ENCODE measurements at regions not wholly inside any gene's neighbourhood (a gene's known extent, or its start where the extent isn't known, plus 50 kb on each side); places are given as distances from the start of the nearest gene placed in this dataset.

GRCh38 chr5:96157841-96158291, 196.2 kb upstream of the ELL2 start:
- no peak for DNase-seq

DNA sequence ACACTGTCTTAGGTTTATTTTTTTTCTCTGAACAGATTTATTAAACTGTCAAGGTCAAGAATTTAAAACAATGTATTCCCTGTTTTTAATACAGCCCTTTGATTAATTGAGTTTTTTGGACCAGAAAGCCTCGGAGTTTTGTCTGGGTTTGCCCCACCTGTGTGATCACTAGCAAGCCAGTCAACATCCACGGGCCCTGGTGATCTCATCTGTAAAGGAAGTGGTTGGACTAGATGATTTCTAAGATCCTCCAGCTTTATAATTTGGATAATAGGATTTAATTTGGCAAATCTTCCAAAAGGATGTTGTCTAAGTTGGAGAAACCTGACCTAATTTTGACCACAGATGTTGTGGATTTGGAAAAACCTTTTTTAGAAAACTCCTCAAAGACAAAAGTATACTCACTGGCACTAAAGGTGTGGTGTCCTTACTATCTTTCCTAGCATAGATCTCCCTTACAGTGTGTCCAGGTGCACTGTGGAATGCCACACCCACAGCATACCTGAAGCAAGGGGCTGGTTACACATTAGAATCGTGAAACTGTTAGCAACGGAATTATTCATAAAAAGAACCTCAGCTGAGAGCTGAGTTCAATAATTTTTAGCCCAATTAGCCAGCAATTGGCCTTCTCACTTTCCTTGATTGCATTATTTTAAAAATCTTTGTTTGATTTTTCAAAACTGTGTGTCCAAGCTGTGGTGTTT, 195.6 kb upstream of the ELL2 start:
- DNase-seq, result no peak

GRCh38 chr5:96155147-96155546, 193.5 kb upstream of the ELL2 start:
- no peak for DNase-seq

DNA sequence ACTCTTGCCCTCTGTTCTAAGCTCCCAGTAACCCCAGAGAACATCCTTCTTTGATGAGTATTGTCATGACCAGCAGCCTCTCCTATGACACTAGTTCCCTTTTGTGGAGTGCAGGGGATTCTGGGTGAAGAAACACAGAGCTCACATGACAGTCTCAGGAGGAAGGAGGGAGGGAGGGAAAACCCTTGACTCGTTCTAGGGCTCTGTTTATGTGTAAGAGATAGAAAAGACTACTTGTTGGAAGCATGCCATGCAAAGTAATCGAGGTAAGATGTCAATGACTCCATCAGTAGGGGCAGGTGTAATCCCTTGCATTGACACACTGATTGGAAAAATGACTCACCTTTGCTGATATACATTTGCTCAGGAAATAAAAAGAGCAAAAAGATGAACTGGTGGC, 190.2 kb upstream of the ELL2 start:
- DNase-seq, result peak; percentile 70

DNA sequence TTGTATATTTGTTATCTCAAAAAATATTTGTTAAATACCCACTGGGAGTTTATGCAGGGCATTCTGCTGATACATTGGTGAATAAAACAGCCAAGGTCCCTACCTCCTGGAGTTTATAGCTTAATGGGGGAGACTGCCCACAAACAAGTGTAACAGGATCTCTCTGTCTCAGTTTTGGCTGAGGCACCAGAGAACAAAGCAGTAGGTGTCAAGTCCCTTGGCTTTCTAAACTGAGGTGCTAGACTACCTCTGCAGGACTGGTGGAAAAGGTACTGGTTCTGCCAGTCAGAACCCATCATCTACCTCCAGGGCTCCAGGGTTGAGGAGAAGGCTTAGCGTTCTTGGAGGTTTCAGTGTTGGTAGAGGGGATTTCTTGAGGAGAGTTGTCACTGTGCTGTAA, 188.4 kb upstream of the ELL2 start:
- no peak for DNase-seq

DNA sequence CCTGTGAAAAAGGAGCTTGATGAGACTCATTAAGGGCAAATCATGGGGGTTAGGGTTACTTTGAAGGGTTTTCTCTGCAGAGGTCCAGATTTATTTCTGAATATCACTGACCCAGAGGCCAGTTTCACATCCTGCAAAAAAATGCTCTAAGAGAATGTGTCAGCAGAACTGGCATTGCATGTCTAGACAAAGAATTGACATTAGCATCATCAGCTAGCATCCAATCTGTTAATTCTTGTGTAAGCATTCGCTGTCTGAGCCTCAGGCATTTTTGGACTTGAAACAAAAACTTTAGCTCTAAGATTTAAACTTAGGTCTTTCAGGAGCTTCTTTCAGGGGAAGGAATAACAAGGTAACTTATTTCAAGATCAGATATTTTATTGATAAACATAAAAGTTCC, 187.9 kb upstream of the ELL2 start:
- DNase-seq, result no peak

DNA sequence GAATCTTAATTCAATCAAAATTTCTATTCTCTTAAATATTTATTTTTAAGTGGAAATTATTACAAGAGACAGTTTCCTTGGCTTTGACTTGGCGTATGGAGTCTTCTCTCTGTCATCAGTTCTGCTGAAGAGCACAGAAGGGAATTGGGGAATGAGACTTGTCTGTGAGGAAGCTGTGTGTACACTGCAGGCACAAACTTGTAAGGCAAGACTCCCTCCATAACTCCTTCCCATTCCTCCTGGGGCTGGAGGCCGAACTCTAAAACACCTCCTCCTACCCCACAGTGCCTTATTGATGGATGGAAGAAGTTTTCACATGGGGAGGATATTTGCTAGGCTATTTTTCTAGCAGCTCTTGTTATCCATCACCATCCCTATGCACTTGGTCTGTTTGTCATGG, 187.4 kb upstream of the ELL2 start:
- DNase-seq, result no peak

GRCh38 chr5:96148376-96148775, 186.7 kb upstream of the ELL2 start:
- DNase-seq, result no peak

DNA sequence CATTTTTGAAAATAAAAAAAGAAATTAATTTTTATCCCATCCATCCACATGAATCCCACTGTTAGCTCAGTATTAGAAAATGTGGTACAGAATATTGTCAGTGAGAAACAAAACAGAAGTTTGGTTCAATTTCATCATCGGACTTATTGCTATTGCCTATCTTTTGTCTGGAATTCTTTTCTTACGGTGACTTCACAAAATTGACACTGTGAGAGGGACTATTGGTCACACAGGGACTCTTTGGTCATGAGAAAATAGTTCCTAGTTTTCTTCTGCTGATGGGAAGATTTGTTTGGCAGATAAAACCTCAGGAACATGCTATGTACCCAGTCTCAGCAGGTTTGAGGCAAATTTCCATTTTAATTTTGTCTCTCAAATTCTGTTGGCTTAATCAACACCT, 186.2 kb upstream of the ELL2 start:
- no peak for DNase-seq

- DNase-seq, result peak; percentile 89
These were observed 185.0 kb upstream of the ELL2 start for GRCh38 chr5:96146675-96147074.

- no peak for DNase-seq
These were observed 182.6 kb upstream of the ELL2 start for GRCh38 chr5:96144289-96144688.

DNA sequence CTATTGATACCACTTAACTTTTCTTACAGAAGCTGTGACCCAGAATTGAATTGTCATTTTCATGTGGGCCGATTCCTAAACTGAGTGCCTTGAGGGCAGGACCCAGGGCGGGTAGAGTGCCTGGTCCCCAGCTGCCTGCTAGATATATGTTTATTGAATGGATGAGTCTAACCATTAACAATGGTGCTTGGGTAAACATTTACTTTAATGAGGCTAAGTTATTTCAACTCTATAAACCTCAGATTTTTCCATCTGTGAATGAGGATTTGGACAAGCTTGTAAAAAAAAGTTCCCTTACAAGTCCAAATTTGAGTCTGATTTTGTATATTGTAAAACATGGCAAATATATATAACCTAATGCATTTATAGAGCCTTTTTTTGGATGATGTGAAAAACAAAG, 181.8 kb upstream of the ELL2 start:
- no peak for DNase-seq

DNA sequence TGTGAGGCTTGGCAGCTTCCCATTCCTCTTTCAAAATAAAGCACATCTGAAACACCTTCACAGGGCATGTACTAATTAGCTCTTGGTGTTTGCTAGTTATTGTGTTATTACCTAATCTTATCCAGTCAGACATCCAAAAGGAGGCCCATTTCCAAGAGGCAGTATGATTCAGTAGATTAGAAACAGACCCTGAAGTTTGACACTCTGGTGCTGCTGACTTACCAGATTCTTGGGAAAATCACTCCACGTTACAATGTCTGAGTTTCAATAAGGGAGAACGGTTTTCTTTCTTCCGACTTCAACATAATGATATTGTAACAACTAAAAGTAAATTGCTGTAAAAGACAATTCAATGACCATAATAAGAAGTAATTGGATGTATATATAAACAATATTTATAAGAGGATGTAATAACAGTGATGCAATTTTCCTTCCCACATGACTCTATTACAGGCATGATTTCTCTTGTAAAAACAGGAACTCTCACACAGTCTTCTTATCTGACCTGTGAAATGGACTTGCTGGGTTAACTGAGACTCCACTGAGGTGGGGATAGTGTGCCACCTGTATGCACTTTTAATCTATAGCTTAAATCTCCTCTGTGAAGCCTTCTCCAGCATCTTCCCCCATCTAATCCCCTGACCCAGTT, 181.3 kb upstream of the ELL2 start:
- DNase-seq, result peak; percentile 24

DNA sequence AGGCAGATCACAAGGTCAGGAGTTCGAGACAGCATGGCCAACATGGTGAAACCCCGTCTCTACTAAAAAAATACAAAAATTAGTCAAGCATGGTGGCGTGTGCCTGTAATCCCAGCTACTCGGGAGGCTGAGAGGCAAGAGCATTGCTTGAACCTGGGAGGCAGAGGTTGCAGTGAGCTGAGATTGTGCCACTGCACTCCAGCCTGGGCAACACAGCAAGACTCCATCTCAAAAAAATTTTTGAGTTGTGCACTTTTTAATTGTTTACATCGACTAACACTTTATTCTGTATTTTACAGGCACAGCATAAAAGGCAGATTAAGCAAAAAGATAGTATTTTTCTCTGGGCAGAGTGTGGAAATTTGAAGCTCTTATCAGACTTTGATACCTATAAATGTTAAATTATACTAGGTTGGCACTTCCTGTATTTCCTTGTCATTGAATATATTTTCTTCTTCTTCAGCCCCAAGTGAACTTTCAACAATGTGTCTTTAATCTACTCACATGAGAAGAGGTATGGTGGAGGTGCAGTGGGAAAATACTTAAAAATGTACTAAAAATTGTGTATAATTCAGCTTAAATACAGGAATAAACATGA, 180.6 kb upstream of the ELL2 start:
- no peak for DNase-seq

DNA sequence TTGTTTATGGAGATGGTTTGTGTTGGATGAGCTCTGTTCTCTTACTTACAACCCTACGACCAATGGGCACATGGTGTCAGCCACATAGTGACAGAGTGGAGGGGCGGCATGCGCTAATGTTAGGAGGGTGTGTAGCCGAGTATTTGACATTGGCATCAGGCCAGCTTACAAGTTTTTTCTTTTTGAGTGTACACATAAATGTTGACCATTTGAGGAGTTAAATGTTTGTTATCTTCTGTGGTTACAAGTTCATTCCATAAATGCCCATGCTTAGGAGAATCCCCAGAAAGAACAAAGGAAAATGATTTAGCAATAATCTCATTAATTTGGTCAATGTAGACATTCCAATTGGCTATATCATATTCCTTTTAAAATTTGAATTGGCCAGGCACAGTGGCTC, 180.1 kb upstream of the ELL2 start:
- no peak for DNase-seq

DNA sequence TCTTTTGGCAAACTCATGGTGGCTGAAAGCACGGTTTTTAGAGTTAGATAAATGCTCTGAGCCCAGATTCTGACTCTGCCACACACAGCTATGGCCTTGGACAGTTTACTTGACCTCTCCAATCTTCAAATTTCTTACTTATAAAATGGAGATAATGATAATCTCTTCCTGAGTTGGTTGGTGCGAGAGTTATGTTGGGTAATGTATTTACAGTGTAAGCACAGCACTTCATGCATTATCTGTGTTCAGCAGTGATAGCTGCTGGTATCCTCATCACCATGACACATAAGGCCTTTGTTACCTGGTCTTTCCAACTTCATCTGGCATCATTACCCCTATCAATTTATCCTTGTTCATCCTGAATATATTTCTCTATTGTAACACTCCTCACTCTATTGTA, 178.8 kb upstream of the ELL2 start:
- no peak for DNase-seq

DNA sequence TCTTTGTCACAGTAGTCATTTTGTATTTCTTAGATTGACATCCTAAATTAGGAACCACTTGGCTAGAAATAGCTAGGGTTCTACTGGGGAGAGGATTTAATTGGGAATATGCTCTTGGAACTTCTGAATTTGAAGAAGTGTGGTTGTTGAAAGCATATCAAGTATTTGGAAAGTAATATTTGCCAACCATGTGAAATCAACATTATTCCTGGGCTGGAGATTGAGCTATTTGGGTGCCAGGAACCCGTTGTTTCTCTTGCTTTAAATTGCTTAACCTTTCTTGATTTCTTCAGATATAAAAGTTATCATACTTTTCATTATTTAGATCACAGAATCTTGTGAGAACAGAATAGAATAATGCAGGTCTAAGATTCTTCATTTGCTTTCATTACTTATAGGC, 178.4 kb upstream of the ELL2 start:
- DNase-seq, result no peak

DNA sequence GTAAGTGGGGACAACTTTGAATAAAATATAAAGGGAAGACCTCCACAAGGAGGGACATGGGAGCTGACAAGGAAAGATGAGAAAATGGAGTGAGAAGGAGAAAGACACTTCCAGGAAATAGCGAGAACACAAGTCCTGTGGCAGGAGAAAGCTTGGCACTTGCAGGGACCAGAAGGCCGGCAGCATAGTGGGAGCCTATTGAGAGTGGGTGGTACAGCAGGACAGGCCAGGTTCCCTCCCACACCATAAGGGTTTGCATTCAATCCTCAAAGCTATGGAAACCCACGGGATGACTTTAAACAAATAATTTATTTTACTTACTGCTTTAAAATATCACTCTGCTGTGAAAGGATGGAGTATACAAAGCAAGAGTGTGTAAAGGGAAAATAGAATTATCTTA, 173.2 kb upstream of the ELL2 start:
- DNase-seq, result no peak

DNA sequence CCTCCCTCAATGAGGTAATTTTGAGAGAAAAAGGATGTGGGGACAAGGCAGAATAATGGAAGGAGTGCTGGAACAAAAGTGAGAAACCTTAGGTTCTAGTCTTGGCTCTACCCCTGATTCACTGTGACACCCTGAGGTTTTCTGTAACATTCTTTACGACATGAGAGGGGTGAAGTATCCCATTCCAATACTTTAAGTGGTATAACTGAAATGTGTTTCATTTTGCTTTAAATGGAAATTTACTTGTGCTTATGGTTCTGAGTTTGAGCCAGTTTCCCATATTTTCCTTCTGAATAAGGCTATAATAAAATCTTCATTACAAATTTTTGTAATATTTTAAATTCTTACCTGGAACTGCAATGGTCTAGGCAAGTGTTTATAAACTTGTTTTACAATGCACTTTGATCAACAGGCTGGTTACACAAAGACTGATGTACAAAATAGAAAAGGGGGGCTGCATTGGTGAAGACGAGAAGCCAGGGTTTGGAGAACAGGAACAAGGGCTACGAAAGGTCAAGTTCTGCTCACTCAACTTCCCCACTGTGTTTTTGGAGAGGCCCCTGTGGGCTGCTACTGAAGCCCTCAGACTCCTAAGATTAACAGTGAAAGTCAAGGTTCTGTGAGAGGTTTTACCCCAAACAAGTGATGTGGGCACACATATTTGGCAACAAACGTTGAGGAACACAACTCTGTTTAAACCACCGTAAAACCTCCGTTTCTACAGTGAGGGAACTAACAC, 171.9 kb upstream of the ELL2 start:
- DNase-seq, result no peak

DNA sequence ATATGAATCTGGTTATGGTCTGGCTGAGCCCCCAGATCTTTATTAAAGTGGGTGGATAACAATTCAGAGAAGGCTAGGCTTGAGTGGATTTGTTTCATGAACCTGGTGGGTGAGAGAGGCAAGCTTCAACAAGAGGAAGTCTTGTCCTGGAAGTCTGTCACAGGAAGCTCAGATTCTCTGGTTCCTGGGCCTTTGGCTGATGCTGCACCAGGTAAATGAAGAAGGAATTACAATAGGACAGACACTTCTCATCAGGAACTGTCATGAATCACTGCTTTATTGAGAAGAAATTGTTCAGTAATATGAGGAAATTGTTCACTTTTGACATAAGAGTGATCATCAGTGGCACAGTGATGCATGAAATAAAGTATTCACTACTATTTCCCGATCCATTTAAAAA, 167.6 kb upstream of the ELL2 start:
- no peak for DNase-seq

DNA sequence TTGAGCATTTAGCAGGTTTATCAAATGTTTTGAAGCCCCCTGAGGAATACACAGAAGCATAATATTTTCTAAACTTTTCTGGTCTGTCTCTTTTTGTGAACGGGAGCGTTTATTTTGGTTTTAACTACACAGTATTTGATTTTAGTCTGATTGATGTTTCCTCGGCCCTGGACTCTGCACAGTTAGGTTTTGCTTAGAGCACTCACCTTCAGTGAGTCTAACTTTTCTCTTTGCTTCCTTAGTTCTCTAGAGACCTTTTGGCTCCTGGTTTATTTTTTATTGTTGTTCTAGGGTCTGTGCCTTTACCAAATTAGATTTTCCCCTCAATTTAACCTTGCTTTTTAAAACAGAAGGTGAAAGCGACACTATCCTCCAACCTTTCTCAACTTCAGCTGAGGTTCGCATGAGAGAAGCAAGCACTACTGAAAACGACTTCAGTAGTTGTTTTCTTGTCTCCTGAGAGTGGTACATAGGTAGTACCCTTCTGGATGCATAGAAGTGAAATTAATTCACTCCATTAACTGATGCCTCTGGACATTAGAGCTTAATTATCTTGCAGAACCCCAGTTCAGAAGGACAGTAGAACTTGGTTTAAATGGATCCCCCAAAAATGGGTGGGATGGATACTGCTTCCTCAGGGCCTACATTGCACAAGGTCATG, 166.7 kb upstream of the ELL2 start:
- DNase-seq, result no peak

GRCh38 chr5:96127538-96127937, 165.9 kb upstream of the ELL2 start:
- DNase-seq, result no peak

- peak; percentile 9 for DNase-seq
These were observed 163.7 kb upstream of the ELL2 start for GRCh38 chr5:96125231-96125891.
